ENCODE measurements at regions not wholly inside any gene's neighbourhood (a gene's known extent, or its start where the extent isn't known, plus 50 kb on each side); places are given as distances from the start of the nearest gene placed in this dataset.

DNA sequence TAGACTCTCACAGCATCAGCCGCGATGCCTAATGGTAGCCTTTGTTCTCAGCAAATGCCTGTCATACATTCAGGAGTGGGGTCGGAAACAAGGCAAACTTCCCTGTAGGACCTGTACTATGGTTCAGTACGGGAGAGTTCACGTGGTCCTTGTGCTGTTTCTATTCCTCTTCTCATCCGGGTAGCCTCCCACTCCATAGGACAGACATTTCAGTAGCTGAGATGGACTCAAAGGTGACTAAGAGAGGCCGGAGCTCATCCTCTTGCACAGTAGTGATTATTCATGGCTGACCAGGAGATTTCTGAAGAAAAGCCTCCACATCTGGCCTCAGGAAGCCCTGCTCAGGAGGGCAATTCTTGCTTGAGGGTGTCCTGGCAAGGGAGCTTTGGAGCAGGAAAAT lies 117.8 kb upstream of the SPRED2 start:
- no peak for DNase-seq
- no peak for ATAC-seq (ENCODE audit: low read depth in 2 of 2)
- no peaks in the 10 kb centered on the region for H3K27me3 Mint-ChIP-seq
- H3K4me3 Mint-ChIP-seq = no peak overlapping the region
- H3K4me1 Mint-ChIP-seq = peaks cover 17 to 23% (median 20%) of the 10 kb centered on the region in 3 donors
- H3K9me3 Mint-ChIP-seq = no peaks in the 10 kb centered on the region
- H3K27ac Mint-ChIP-seq = peak overlapping the region in 2 of 6 donors; percentile 29 to 38
- no peaks in the 10 kb centered on the region for H3K36me3 Mint-ChIP-seq

DNA sequence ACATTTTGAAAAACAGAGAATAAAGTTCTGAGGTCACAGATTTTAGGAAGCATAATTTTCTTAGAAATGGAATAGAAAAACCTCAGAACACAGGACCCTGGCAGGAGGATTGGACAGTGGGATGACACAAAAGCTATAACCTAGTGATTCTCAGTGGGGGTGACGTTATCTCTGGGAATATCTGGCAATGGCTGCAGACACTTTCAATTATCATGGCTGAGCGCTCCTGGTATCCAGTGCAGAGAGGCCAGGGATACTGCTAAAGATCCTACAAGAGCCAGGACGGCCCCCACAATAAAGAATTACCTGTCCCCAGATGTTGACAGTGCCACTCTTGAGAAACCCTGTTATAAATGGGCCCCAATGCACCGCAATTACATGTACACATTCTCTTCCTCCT lies 117.2 kb upstream of the SPRED2 start:
- no peaks in the 10 kb centered on the region for H3K27me3 Mint-ChIP-seq
- no peaks in the 10 kb centered on the region for H3K36me3 Mint-ChIP-seq
- no peak overlapping the region for H3K27ac Mint-ChIP-seq
- no peaks in the 10 kb centered on the region for H3K9me3 Mint-ChIP-seq
- no peak for DNase-seq
- no peak overlapping the region for H3K4me3 Mint-ChIP-seq
- peaks cover 11 to 17% (median 14%) of the 10 kb centered on the region in 3 donors for H3K4me1 Mint-ChIP-seq
- ATAC-seq (ENCODE audit: low read depth in 2 of 2) = no peak

DNA sequence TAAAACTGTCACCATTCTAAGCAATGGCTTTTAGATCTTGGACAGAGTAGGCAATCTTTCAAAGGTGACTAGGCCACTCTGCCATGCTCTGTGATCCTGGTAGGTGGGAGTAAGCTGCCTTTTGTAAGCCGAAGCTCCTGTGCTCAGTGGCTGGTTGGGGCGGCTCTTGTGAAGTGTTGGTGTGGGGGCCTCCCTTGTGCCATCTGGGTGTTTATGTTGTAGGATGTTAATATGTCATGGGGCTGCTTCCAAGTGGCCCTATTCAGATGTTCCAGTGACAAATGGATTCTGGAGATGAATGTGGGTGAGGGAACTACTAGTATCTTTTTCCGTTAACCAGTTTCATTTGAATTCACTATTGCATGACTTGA lies 116.8 kb upstream of the SPRED2 start:
- Mint-ChIP-seq H3K4me3 (no peak overlapping the region), H3K4me1 (peaks cover 8 to 13% (median 10%) of the 10 kb centered on the region in 3 donors), H3K9me3 (no peaks in the 10 kb centered on the region), H3K36me3 (no peaks in the 10 kb centered on the region), H3K27ac (no peak overlapping the region), H3K27me3 (no peaks in the 10 kb centered on the region)
- ATAC-seq (ENCODE audit: low read depth in 2 of 2) = no peak
- DNase-seq = no peak

DNA sequence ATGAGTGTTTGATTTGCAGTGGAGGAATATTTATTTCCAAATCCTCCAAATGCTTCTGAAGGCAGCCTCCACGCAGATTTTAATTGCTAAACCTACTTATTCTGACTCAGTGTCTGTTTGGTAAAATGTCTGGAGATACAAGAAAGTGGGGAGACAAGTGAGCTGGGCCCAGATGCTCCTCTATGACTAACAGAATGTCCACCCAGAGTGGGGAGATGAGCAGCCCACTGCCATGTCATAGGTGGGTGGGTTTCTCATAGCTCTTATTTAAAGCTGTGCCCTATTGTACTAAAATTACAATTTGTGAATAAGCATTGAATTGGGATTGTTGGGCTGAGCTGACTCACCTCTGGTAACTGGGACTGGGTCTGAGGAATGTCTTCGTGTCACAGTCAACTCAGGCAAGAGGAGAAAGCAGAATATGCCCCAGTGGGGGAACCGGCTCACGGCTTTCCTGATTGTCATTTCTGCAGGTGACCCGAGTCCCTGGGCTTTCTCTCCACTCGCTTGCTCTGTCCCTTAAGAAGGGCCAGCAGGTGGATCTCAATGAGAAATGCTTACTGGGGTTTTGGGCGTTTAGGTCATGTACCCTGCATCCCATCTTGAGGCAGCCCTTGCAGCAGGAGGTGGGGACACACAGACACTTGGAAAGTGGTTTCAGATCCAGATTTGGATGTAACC lies 116.3 kb upstream of the SPRED2 start:
- Mint-ChIP-seq H3K27ac (peak overlapping the region in 1 of 6 donors; percentile 34), H3K4me1 (peaks cover 5 to 12% (median 7%) of the 10 kb centered on the region in 3 donors), H3K4me3 (no peak overlapping the region), H3K27me3 (no peaks in the 10 kb centered on the region), H3K9me3 (no peaks in the 10 kb centered on the region), H3K36me3 (no peaks in the 10 kb centered on the region)
- no peak for DNase-seq
- no peak for ATAC-seq (ENCODE audit: low read depth in 2 of 2)

GRCh38 chr2:65548064-65548463 lies 115.7 kb upstream of the SPRED2 start:
- Mint-ChIP-seq H3K27me3 (no peaks in the 10 kb centered on the region), H3K4me3 (no peak overlapping the region)
- no peak for ATAC-seq (ENCODE audit: low read depth in 2 of 2)

GRCh38 chr2:65545837-65546805 lies 113.7 kb upstream of the SPRED2 start:
- no peak for DNase-seq
- H3K27ac Mint-ChIP-seq = no peak overlapping the region
- no peaks in the 10 kb centered on the region for H3K36me3 Mint-ChIP-seq
- H3K27me3 Mint-ChIP-seq = no peaks in the 10 kb centered on the region
- H3K4me3 Mint-ChIP-seq = no peak overlapping the region
- peaks cover 0 to 11% (median 8%) of the 10 kb centered on the region in 3 donors for H3K4me1 Mint-ChIP-seq
- H3K9me3 Mint-ChIP-seq = no peaks in the 10 kb centered on the region
- ATAC-seq (ENCODE audit: low read depth in 2 of 2) = no peak

More at GRCh38 chr2:65548064-65548463, 115.7 kb upstream of the SPRED2 start:
- H3K4me1 Mint-ChIP-seq = peaks cover under 1 to 12% (median 8%) of the 10 kb centered on the region in 3 donors
- H3K36me3 Mint-ChIP-seq = no peaks in the 10 kb centered on the region
- H3K27ac Mint-ChIP-seq = no peak overlapping the region
- DNase-seq = no peak
- H3K9me3 Mint-ChIP-seq = no peaks in the 10 kb centered on the region

GRCh38 chr2:65541773-65542172 lies 109.4 kb upstream of the SPRED2 start:
- Mint-ChIP-seq H3K27me3 (no peaks in the 10 kb centered on the region), H3K4me3 (no peak overlapping the region), H3K27ac (no peak overlapping the region), H3K4me1 (peaks cover 0 to 11% (median 8%) of the 10 kb centered on the region in 3 donors), H3K9me3 (no peaks in the 10 kb centered on the region), H3K36me3 (no peaks in the 10 kb centered on the region)
- no peak for ATAC-seq (ENCODE audit: low read depth in 2 of 2)
- no peak for DNase-seq

DNA sequence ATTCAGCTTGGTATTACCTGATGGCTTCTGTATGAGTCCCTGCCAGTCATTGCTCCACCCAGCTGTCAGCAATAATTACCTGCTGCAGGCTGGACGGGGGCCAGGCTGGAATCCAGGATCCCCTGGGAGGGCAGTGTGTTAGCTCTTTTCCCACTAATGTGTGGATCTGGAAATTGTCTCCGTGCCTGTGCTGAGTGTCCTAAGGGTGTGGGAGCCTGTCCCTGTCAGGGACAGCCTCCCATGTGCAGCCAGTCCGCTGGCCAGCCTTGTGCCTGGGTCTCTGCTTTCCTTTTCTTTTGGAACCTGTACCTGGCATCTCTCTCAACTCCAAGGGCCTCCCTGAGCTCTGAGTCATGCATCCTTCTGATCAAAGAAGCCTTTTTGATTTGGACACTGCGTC lies 107.2 kb upstream of the SPRED2 start:
- Mint-ChIP-seq H3K27ac (no peak overlapping the region), H3K36me3 (no peaks in the 10 kb centered on the region), H3K4me1 (peaks cover 0 to 11% (median 8%) of the 10 kb centered on the region in 3 donors), H3K27me3 (peaks cover 0 to 6% (median 0%) of the 10 kb centered on the region in 3 donors), H3K9me3 (no peaks in the 10 kb centered on the region), H3K4me3 (no peak overlapping the region)
- DNase-seq (no peak), ATAC-seq (ENCODE audit: low read depth in 2 of 2) (no peak)

DNA sequence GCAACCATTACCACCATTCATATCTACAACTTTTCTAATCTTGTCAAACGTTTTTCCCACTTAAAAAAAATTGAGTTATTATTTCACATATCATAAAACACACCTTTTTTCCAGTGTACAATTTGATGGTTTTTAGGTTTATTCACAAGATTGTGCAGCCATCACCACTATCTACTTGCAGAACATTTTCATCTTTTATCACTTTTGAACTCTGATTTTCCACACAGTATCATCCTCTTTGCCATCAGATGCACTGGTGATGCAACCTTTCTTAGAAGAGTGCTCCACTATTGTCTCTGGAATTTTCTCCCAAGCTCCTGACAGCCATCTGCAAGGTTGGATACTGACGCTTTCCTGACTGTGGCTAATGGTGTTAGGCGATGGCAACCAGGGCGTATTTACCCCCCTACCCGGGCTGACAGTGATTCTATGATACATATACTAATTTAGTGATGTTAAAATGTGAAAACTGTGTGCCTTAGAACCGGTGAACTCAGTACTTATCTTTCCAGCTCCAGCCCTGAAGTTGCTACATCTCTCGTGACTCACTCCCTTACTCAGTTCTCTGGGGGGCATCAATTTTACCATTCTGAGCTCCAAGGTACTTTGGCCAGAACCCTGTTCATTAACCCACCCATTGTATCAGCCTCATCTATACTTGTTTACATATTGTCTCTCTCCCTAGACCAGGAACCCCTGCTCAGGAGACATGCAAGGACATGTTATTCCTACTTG lies 105.4 kb upstream of the SPRED2 start:
- no peak for DNase-seq
- H3K27ac Mint-ChIP-seq = peak overlapping the region in 1 of 6 donors; percentile 30
- no peak overlapping the region for H3K4me3 Mint-ChIP-seq

GRCh38 chr2:65536596-65536995 lies 104.2 kb upstream of the SPRED2 start:
- H3K4me3 Mint-ChIP-seq = no peak overlapping the region
- no peaks in the 10 kb centered on the region for H3K9me3 Mint-ChIP-seq
- DNase-seq (no peak), ATAC-seq (ENCODE audit: low read depth in 2 of 2) (no peak)
- peaks cover 0 to 6% (median 0%) of the 10 kb centered on the region in 3 donors for H3K27me3 Mint-ChIP-seq
- no peak overlapping the region for H3K27ac Mint-ChIP-seq
- no peaks in the 10 kb centered on the region for H3K36me3 Mint-ChIP-seq
- no peaks in the 10 kb centered on the region for H3K4me1 Mint-ChIP-seq

More for the DNA sequence above, 105.4 kb upstream of the SPRED2 start:
- ATAC-seq (ENCODE audit: low read depth in 2 of 2) = no peak
- no peaks in the 10 kb centered on the region for H3K9me3 Mint-ChIP-seq
- peaks cover 0 to 6% (median 0%) of the 10 kb centered on the region in 3 donors for H3K27me3 Mint-ChIP-seq
- no peaks in the 10 kb centered on the region for H3K4me1 Mint-ChIP-seq
- H3K36me3 Mint-ChIP-seq = no peaks in the 10 kb centered on the region

- no peaks in the 10 kb centered on the region for H3K9me3 Mint-ChIP-seq
- H3K36me3 Mint-ChIP-seq = no peaks in the 10 kb centered on the region
- H3K4me1 Mint-ChIP-seq = no peaks in the 10 kb centered on the region
- no peak overlapping the region for H3K4me3 Mint-ChIP-seq
- ATAC-seq (ENCODE audit: low read depth in 2 of 2) (no peak), DNase-seq (no peak)
- no peak overlapping the region for H3K27ac Mint-ChIP-seq
- H3K27me3 Mint-ChIP-seq = peaks cover 0 to 6% (median 0%) of the 10 kb centered on the region in 3 donors
Observed at GRCh38 chr2:65532937-65533336, 100.5 kb upstream of the SPRED2 start.

GRCh38 chr2:65532326-65532725 lies 99.9 kb upstream of the SPRED2 start:
- ATAC-seq (ENCODE audit: low read depth in 2 of 2) = no peak
- Mint-ChIP-seq H3K27ac (no peak overlapping the region), H3K27me3 (peaks cover 0 to 6% (median 0%) of the 10 kb centered on the region in 3 donors), H3K4me3 (no peak overlapping the region), H3K36me3 (no peaks in the 10 kb centered on the region), H3K9me3 (no peaks in the 10 kb centered on the region), H3K4me1 (no peaks in the 10 kb centered on the region)
- no peak for DNase-seq

- H3K9me3 Mint-ChIP-seq = no peaks in the 10 kb centered on the region
- no peak overlapping the region for H3K4me3 Mint-ChIP-seq
- H3K27me3 Mint-ChIP-seq = no peaks in the 10 kb centered on the region
- no peak overlapping the region for H3K27ac Mint-ChIP-seq
- no peaks in the 10 kb centered on the region for H3K36me3 Mint-ChIP-seq
- ATAC-seq (ENCODE audit: low read depth in 2 of 2) (no peak), DNase-seq (no peak)
- H3K4me1 Mint-ChIP-seq = no peaks in the 10 kb centered on the region
Observed at GRCh38 chr2:65530547-65531320, 98.3 kb upstream of the SPRED2 start.

Data from naive B cell (primary cell).